ENCODE measurements at regions not wholly inside any gene's neighbourhood (a gene's known extent, or its start where the extent isn't known, plus 50 kb on each side); places are given as distances from the start of the nearest gene placed in this dataset.

DNA sequence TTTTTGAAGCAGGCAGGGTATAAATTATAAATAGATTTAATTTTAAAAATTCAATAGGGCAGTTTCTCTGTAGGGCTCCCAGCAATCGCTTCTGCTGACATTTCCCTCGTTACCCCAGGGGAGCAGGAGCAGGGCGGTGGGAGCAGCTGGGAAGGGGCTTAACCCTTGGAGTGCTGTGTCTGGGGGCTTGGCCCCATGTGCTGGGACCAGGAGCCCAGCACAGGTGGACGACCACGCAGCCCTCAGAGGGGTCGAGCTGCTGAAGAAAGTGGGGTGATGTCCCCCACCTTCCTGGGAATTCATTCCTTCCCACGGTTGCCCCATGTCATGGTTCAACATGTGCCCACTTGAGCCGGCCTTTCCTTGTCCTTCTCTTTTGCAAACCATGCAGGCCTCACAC, 67.5 kb upstream of the STX16 start:
- no peaks in the 10 kb centered on the region for H3K36me3 ChIP-seq
- no peaks in the 10 kb centered on the region for H3K27me3 ChIP-seq
- no peaks in the 10 kb centered on the region for H3K4me1 ChIP-seq
- H3K9me3 ChIP-seq, result no peaks in the 10 kb centered on the region
- no peak overlapping the region for H3K4me3 ChIP-seq (ENCODE audit: low read depth, low read length)
- DNase-seq, result no peak
- TF ChIP-seq, protein P1, sequence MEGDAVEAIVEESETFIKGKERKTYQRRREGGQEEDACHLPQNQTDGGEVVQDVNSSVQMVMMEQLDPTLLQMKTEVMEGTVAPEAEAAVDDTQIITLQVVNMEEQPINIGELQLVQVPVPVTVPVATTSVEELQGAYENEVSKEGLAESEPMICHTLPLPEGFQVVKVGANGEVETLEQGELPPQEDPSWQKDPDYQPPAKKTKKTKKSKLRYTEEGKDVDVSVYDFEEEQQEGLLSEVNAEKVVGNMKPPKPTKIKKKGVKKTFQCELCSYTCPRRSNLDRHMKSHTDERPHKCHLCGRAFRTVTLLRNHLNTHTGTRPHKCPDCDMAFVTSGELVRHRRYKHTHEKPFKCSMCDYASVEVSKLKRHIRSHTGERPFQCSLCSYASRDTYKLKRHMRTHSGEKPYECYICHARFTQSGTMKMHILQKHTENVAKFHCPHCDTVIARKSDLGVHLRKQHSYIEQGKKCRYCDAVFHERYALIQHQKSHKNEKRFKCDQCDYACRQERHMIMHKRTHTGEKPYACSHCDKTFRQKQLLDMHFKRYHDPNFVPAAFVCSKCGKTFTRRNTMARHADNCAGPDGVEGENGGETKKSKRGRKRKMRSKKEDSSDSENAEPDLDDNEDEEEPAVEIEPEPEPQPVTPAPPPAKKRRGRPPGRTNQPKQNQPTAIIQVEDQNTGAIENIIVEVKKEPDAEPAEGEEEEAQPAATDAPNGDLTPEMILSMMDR (IDR thresholded peaks at IDR 0.05; ENCODE audit: low read depth, low read length), result no peak

DNA sequence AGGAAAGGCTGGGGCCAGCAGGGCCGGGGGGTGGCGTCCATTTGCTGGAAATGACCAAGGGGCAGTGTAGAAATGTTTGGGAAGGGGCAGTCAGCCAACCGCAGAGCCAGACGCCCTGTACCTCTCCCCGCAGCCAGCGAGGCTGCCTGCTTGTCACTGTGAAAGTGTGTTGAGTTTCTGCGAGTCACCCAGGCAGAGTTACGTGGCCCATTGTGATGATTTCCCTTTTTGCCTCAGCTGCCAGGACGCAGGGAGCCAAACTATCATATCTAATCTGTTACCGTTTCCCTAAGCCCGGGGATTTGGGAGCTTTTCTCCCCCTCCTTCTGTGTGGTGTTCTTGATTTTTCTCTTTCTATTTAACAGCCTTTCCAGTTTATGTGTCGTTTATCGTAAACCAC, 67.9 kb upstream of the STX16 start:
- DNase-seq, result no peak
- Histone ChIP-seq H3K27me3 (no peaks in the 10 kb centered on the region), H3K36me3 (no peaks in the 10 kb centered on the region)

DNA sequence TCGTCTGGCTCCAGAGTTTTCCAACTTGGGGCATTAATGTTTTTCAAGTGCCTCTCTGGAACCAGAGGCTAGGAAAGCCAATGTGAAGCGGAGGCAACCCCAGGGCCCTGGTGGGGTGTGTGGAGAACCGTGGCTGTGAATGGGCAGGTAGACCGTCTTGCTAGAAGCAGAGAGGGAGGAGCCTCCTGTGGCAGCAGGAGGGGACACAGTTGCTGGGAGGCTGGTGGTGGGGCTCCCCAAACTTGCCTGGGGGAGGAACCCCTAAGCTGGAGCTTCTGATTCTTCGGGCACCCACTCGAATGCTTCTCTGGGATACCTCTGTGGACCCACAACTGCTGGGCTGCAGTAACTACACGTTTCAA, 65.3 kb upstream of the APCDD1L start:
- Histone ChIP-seq H3K4me1 (no peaks in the 10 kb centered on the region), H3K4me3 (ENCODE audit: low read depth, low read length) (no peak overlapping the region), H3K36me3 (no peaks in the 10 kb centered on the region), H3K9me3 (no peaks in the 10 kb centered on the region), H3K27me3 (no peaks in the 10 kb centered on the region)
- TF ChIP-seq, protein P1 (IDR thresholded peaks at IDR 0.05; ENCODE audit: low read depth, low read length), result no peak
- DNase-seq, result no peak

More for the DNA sequence above, 67.9 kb upstream of the STX16 start:
- Histone ChIP-seq H3K4me1 (no peaks in the 10 kb centered on the region), H3K9me3 (no peaks in the 10 kb centered on the region), H3K4me3 (ENCODE audit: low read depth, low read length) (no peak overlapping the region)
- TF ChIP-seq, protein P1 (IDR thresholded peaks at IDR 0.05; ENCODE audit: low read depth, low read length), result no peak

DNA sequence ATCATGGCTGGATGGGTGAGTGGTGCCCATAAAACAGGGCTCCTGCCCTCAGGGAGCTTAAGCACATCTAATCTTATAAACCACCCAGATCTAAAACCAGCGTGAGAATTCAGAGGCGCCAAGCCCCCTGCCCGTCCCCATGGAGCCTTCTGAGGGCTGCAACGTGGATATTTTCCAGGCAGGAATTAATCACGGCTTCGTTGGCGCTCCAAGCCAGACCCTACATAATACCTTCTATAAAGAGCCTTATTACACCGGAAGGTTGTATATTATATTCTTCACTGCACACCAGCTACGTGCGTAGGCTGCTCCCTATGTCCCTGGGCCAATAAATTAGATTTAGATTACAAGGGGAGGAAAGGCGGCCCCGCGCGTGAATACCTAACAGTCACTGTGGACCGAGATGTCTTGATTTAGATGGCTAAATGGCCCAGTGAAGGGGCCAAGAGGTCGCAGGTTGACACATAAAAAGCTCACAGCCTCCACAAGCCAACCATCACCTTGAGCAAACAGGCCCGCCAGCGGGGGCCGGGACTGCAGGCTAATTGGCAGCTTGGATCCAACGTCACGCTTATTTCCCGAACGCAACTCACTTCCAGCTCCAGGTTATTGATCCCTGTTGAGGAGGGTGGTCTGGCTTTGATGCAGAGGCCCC, 64.7 kb upstream of the APCDD1L start:
- Histone ChIP-seq H3K36me3 (no peaks in the 10 kb centered on the region), H3K4me1 (no peaks in the 10 kb centered on the region), H3K27me3 (no peaks in the 10 kb centered on the region), H3K9me3 (no peaks in the 10 kb centered on the region), H3K4me3 (ENCODE audit: low read depth, low read length) (no peak overlapping the region)
- TF ChIP-seq, protein P1 (IDR thresholded peaks at IDR 0.05; ENCODE audit: low read depth, low read length), result no peak
- DNase-seq, result no peak

DNA sequence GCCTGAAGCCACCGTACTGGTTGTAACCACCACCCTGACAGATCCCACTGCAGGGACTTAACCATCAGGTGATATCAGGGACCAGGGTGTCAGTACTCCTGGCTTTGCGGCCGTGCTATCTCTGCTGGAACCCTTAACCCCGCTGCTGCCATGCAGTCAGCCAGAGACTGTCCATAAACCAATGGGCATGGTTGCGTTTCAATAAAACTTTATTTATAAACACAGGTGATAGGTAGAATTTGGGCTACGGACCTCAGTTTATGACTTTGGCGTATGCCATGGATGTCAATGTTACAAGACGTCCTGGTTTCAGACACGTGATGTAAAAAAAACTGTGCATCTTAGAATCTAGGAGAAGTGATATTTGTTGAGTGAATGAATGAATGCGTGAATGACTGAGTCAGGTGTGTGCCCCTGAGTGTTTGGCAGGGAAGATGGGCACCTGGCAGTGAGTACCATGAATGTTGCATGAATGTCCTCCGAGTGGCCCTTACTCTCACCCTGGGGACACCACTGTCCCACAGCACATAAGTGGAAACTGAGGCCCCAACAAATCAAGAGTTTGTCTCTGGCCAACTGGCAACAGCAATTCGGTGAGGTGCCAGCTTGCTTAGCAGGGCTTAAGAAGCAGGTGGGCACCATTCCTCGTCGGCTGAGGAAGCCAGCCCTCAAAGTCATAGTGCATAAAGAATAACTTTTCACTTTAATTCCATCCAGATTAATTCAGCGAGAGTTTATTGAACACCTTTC, 64.0 kb upstream of the APCDD1L start:
- no peak for DNase-seq
- no peak overlapping the region for H3K4me3 ChIP-seq (ENCODE audit: low read depth, low read length)
- no peaks in the 10 kb centered on the region for H3K4me1 ChIP-seq
- H3K9me3 ChIP-seq, result no peaks in the 10 kb centered on the region
- H3K27me3 ChIP-seq, result no peaks in the 10 kb centered on the region
- TF ChIP-seq, protein P1 (IDR thresholded peaks at IDR 0.05; ENCODE audit: low read depth, low read length), result no peak
- no peaks in the 10 kb centered on the region for H3K36me3 ChIP-seq
